Spleen (tissue), 11 donors: ENCODE measurements at regions not wholly inside any gene's neighbourhood (a gene's known extent, or its start where the extent isn't known, plus 50 kb on each side); places are given as distances from the start of the nearest gene placed in this dataset.

Source experiments
- DNase-seq: peaks from one replicate; pipeline ENCODE4 v3.0.0-alpha.2; 2020
- H3K27ac ChIP-seq, 8 donors: fragments of 200-600 bp; sonication (generic) in 7 of 8; 1 replicate in 4 of 8; 2 replicates in 4 of 8; pipeline versions ENCODE4 v1.5.0 to v1.8.0; 2016 to 2021; ENCODE audit warnings: inconsistent platforms in 4 of 8, mild to moderate bottlenecking in 4 of 8, moderate library complexity in 1 of 8
- H3K27me3 ChIP-seq, 7 donors: fragments of 200-600 bp; sonication (generic) in 6 of 7; replicated peaks in 1 of 7; 1 replicate in 4 of 7; 2 replicates in 3 of 7; pipeline versions ENCODE4 v1.5.0 to v1.8.0; 2016 to 2021; ENCODE audit warnings: inconsistent platforms in 3 of 7, mild to moderate bottlenecking in 1 of 7
- H3K36me3 ChIP-seq, 6 donors: fragments of 200-600 bp; sonication (generic) in 5 of 6; 1 replicate in 4 of 6; 2 replicates in 2 of 6; pipeline versions ENCODE4 v1.5.0 to v1.8.0; 2016 to 2021; ENCODE audit warnings: inconsistent platforms in 2 of 6
- H3K4me1 ChIP-seq, 6 donors: fragments of 200-600 bp; sonication (generic) in 5 of 6; 1 replicate in 3 of 6; 2 replicates in 3 of 6; pipeline versions ENCODE4 v1.5.0 to v1.8.0; 2016 to 2021; ENCODE audit warnings: inconsistent platforms in 3 of 6
- H3K4me3 ChIP-seq, 8 donors: fragments of 200-600 bp; sonication (generic) in 7 of 8; 1 replicate in 4 of 8; 2 replicates in 4 of 8; pipeline versions ENCODE4 v1.5.0 to v1.8.0; 2016 to 2021; ENCODE audit warnings: inconsistent platforms in 4 of 8, mild to moderate bottlenecking in 4 of 8, moderate library complexity in 2 of 8
- H3K9me3 ChIP-seq, 8 donors: fragments of 200-600 bp; sonication (generic) in 7 of 8; 1 replicate in 4 of 8; 2 replicates in 4 of 8; pipeline versions ENCODE4 v1.5.0 to v1.8.0; 2016 to 2021; ENCODE audit warnings: inconsistent platforms in 4 of 8
- CTCF ChIP-seq, 11 experiments: fragments of 200-600 bp in 7 of 11; fragments of 450-650 bp in 4 of 11; sonication (generic) in 4 of 11; IDR thresholded peaks in 8 of 11; conservative IDR thresholded peaks in 3 of 11; 1 replicate in 7 of 11; 2 replicates in 4 of 11; pipeline versions ENCODE4 v1.4.0 to v1.8.0; 2016 to 2021; ENCODE audit warnings: antibody characterized with exemption in 11 of 11, inconsistent platforms in 4 of 11, mild to moderate bottlenecking in 1 of 11
- POLR2A ChIP-seq, 3 donors: fragments of 450-650 bp; IDR thresholded peaks; one replicate each; pipeline ENCODE4 v1.5.1; 2017; ENCODE audit warnings: antibody characterized with exemption in 3 of 3, mild to moderate bottlenecking in 1 of 3
- POLR2AphosphoS5 ChIP-seq, 3 donors: sonication (generic); formaldehyde crosslinking; IDR thresholded peaks; one replicate each; pipeline ENCODE4 v1.5.1; 2017; ENCODE audit warnings: antibody characterized with exemption in 3 of 3
- WGBS, 5 donors: extraction: QIAGEN DNeasy Blood & Tissue Kit in 3 of 5; methylation state at CpG; one replicate each; pipeline versions ENCODE4 v1.1.5 to v1.1.7; 2013 to 2018; 5-methylcytosine and 5-hydroxymethylcytosine counted together
- intact Hi-C: fragments of 100-400 bp; cut with DNase I; formaldehyde crosslinking; loops from one replicate; pipeline ENCODE4 v1.15.0; 2023; ENCODE audit warnings: low total_unique reads
- donor health status: healthy with polysubstance abuse.
- donor health status: DM: no; HTN: no; CAD: no; lungs with moderate emphysema.
- donor health status: DM: no; HTN: no; CAD: no.
- donor health status: Bipolar disorder and iron deficiency.
- donor health status: healthy.
- donor health status: DM: no; HTN: no; CAD: no.
- donor health status: DM: yes; HTN: yes; CAD: no.

GRCh38 chr4:100022792-100023222, 72.7 kb upstream of the H2AZ1 start:
- no peaks in the 10 kb centered on the region for H3K27me3 ChIP-seq
- no peaks in the 10 kb centered on the region for H3K36me3 ChIP-seq
- no peak overlapping the region for H3K4me3 ChIP-seq
- no peak for DNase-seq
- H3K4me1 ChIP-seq = no peaks in the 10 kb centered on the region
- no peak for TF ChIP-seq POLR2A (IDR thresholded peaks at IDR 0.05)
- TF ChIP-seq POLR2AphosphoS5 (IDR thresholded peaks at IDR 0.05) = no peak
- TF ChIP-seq CTCF (IDR thresholded peaks at IDR 0.05 in 8 of 11, conservative IDR thresholded peaks at IDR 0.05 in 3 of 11) = no peak
- H3K27ac ChIP-seq = no peak overlapping the region
- WGBS, 5 donors = 60 to 74% (median 65%) methylated on average over 5 of the region's 5 CpGs
- intact Hi-C loops = no loop called here
- H3K9me3 ChIP-seq = peaks cover 0 to 4% (median 0%) of the 10 kb centered on the region in 8 donors

- no peak for DNase-seq
- Histone ChIP-seq H3K27ac (no peak overlapping the region), H3K36me3 (no peaks in the 10 kb centered on the region), H3K4me3 (no peak overlapping the region), H3K9me3 (peaks cover 0 to 4% (median 0%) of the 10 kb centered on the region in 8 donors), H3K27me3 (no peaks in the 10 kb centered on the region), H3K4me1 (no peaks in the 10 kb centered on the region)
- intact Hi-C loops = no loop called here
- TF ChIP-seq POLR2A (IDR thresholded peaks at IDR 0.05) (no peak), CTCF (IDR thresholded peaks at IDR 0.05 in 8 of 11, conservative IDR thresholded peaks at IDR 0.05 in 3 of 11) (no peak), POLR2AphosphoS5 (IDR thresholded peaks at IDR 0.05) (no peak)
- 88 to 100% (median 96%) methylated on average over 1 of the region's 1 CpG for WGBS, 5 donors
Measured at GRCh38 chr4:100019821-100020220, 69.7 kb upstream of the H2AZ1 start.

GRCh38 chr4:100017637-100018310, 67.7 kb upstream of the H2AZ1 start:
- no peaks in the 10 kb centered on the region for H3K36me3 ChIP-seq
- H3K4me1 ChIP-seq = no peaks in the 10 kb centered on the region
- intact Hi-C loops = no loop called here
- no peaks in the 10 kb centered on the region for H3K27me3 ChIP-seq
- TF ChIP-seq POLR2A (IDR thresholded peaks at IDR 0.05) (no peak), CTCF (IDR thresholded peaks at IDR 0.05 in 8 of 11, conservative IDR thresholded peaks at IDR 0.05 in 3 of 11) (no peak), POLR2AphosphoS5 (IDR thresholded peaks at IDR 0.05) (no peak)
- DNase-seq = no peak
- 60 to 83% (median 68%) methylated on average over 3 of the region's 3 CpGs for WGBS, 5 donors
- no peak overlapping the region for H3K27ac ChIP-seq
- peaks cover 0 to 4% (median 0%) of the 10 kb centered on the region in 8 donors for H3K9me3 ChIP-seq
- H3K4me3 ChIP-seq = no peak overlapping the region

- Histone ChIP-seq H3K36me3 (no peaks in the 10 kb centered on the region), H3K27me3 (no peaks in the 10 kb centered on the region), H3K9me3 (peaks cover 0 to 4% (median 0%) of the 10 kb centered on the region in 8 donors), H3K27ac (no peak overlapping the region), H3K4me1 (no peaks in the 10 kb centered on the region), H3K4me3 (no peak overlapping the region)
- TF ChIP-seq CTCF (IDR thresholded peaks at IDR 0.05 in 8 of 11, conservative IDR thresholded peaks at IDR 0.05 in 3 of 11) (no peak), POLR2AphosphoS5 (IDR thresholded peaks at IDR 0.05) (no peak), POLR2A (IDR thresholded peaks at IDR 0.05) (no peak)
- intact Hi-C loops = no loop called here
- no peak for DNase-seq
- WGBS, 5 donors = 88 to 95% (median 93%) methylated on average over 3 of the region's 3 CpGs
Measured at GRCh38 chr4:100016191-100016590, 66.1 kb upstream of the H2AZ1 start.
